AG09319 (cell line): ENCODE measurements at regions not wholly inside any gene's neighbourhood (a gene's known extent, or its start where the extent isn't known, plus 50 kb on each side); places are given as distances from the start of the nearest gene placed in this dataset.
"Not testable (repeated sequence)": the region's sequence is repeated elsewhere in the genome, so short reads cannot be mapped to it uniquely, and the experiment has no call there.

Experiments
- DNase-seq: peaks from one replicate; pipeline ENCODE4 v3.0.0-alpha.2; 2010; ENCODE audit warnings: low read depth; ENCODE audit errors: extremely low read depth
- CTCF ChIP-seq: IDR thresholded peaks from 2 replicates; pipeline ENCODE4 v1.5.1; 2011; ENCODE audit warnings: low read depth, mild to moderate bottlenecking, inconsistent platforms, low read length, moderate library complexity

- no peak for DNase-seq
- no peak for TF ChIP-seq CTCF
These were observed 138.6 kb upstream of the GRB10 start for GRCh38 chr7:50921114-50921813.

- TF ChIP-seq CTCF: no peak
These were observed 137.4 kb upstream of the GRB10 start for GRCh38 chr7:50920031-50920635.

GRCh38 chr7:50915621-50916020 is 132.9 kb upstream of the GRB10 start:
- TF ChIP-seq CTCF: no peak

More at GRCh38 chr7:50920031-50920635, 137.4 kb upstream of the GRB10 start:
- DNase-seq: no peak

GRCh38 chr7:50914460-50914859 is 131.8 kb upstream of the GRB10 start:
- TF ChIP-seq CTCF: no peak

More at GRCh38 chr7:50915621-50916020, 132.9 kb upstream of the GRB10 start:
- no peak for DNase-seq

GRCh38 chr7:50908628-50909290 is 126.1 kb upstream of the GRB10 start:
- no peak for DNase-seq
- no peak for TF ChIP-seq CTCF

More at GRCh38 chr7:50914460-50914859, 131.8 kb upstream of the GRB10 start:
- no peak for DNase-seq

- DNase-seq: not testable (repeated sequence)
These were observed 116.1 kb upstream of the GRB10 start for GRCh38 chr7:50898604-50899477.

- not testable (repeated sequence) for DNase-seq
These were observed 104.4 kb upstream of the GRB10 start for GRCh38 chr7:50887061-50887460.

- DNase-seq: no peak
- TF ChIP-seq CTCF: no peak
These were observed 89.7 kb upstream of the GRB10 start for GRCh38 chr7:50872437-50872836.
